Bronchial epithelial cell (primary cell): ENCODE measurements at regions not wholly inside any gene's neighbourhood (a gene's known extent, or its start where the extent isn't known, plus 50 kb on each side); places are given as distances from the start of the nearest gene placed in this dataset.

ENCODE experiments used
- DNase-seq: peaks from one replicate; pipeline ENCODE4 v3.0.0-alpha.2; 2010; ENCODE audit warnings: low read depth
- FAIRE-seq: peaks from 2 replicates; lab custom pipeline; 2011; peaks lifted over from hg19 to GRCh38; lab: Jason Lieb, UNC
- H3K27me3 ChIP-seq: 2 replicates; pipeline ENCODE4 v1.5.1; 2011; ENCODE audit warnings: low read length; ENCODE audit not compliant: control insufficient read depth, insufficient read depth
- H3K36me3 ChIP-seq: 2 replicates; pipeline ENCODE4 v1.5.1; 2011; ENCODE audit warnings: low read length; ENCODE audit not compliant: control insufficient read depth, insufficient read depth
- H3K4me3 ChIP-seq: 2 replicates; pipeline ENCODE4 v1.5.1; 2011; ENCODE audit warnings: mild to moderate bottlenecking, low read depth, low read length, control low read depth
- CTCF ChIP-seq: IDR thresholded peaks from 2 replicates; pipeline ENCODE4 v1.5.1; 2011; ENCODE audit warnings: mild to moderate bottlenecking, moderate library complexity, low read length, control low read depth, inconsistent platforms; ENCODE audit not compliant: insufficient read depth, severe bottlenecking

- FAIRE-seq (no peak), DNase-seq (no peak)
- Histone ChIP-seq H3K27me3 (no peaks in the 10 kb centered on the region), H3K36me3 (no peaks in the 10 kb centered on the region), H3K4me3 (no peak overlapping the region)
- no peak for TF ChIP-seq CTCF
These were observed 216.1 kb upstream of the RPL38 start for GRCh38 chr17:73987395-73987794.

GRCh38 chr17:73987845-73988509 lies 215.5 kb upstream of the RPL38 start:
- no peaks in the 10 kb centered on the region for H3K27me3 ChIP-seq
- TF ChIP-seq CTCF, result no peak
- peak; percentile 40 for FAIRE-seq

GRCh38 chr17:73989671-73990070 lies 213.8 kb upstream of the RPL38 start:
- TF ChIP-seq CTCF, result no peak
- DNase-seq, result no peak
- H3K27me3 ChIP-seq, result no peaks in the 10 kb centered on the region
- no peak overlapping the region for H3K4me3 ChIP-seq
- no peak for FAIRE-seq
- no peaks in the 10 kb centered on the region for H3K36me3 ChIP-seq

More at GRCh38 chr17:73987845-73988509, 215.5 kb upstream of the RPL38 start:
- DNase-seq, result no peak
- Histone ChIP-seq H3K36me3 (no peaks in the 10 kb centered on the region), H3K4me3 (no peak overlapping the region)

DNA sequence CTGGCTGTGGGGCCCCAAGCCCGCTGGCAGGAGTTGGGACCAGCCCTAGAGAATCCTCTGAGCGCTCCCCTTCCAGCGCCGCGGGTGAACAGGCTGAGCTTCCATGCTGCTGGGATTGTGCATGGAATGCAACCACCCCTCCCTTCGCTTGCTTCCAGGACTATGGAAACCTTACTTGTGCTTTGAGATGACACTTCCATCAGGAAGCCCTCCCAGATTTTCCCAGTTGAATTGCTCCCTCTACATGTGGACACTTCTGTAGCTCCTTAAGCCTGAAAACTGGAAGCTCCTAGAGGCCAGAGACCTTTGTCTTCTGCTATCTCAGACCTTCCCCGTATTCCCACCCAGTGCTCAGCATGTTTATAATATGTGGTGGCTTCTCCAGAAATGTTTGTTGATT lies 213.2 kb upstream of the RPL38 start:
- H3K36me3 ChIP-seq, result no peaks in the 10 kb centered on the region
- no peak overlapping the region for H3K4me3 ChIP-seq
- TF ChIP-seq CTCF, result no peak
- no peak for DNase-seq
- H3K27me3 ChIP-seq, result no peaks in the 10 kb centered on the region
- FAIRE-seq, result no peak

DNA sequence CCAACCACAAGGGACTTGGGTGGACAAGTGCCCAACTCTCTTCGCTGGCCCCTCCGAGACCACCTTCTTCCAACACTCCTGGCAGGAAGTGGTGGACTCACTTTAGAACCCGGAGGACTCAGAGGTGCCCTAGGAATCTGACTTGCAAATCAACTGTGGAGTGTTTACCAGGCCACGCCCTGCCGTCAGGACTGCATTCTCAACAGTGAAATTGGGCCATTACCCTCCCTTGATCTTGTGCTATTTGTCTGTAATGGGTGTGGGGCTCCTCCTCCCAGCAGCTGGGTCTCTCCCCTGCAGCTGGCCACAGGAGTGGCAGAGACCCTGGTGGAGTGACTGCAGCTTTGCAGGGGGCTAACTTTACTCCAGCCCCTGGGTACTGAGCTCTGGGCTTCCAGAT lies 212.2 kb upstream of the RPL38 start:
- H3K4me3 ChIP-seq, result no peak overlapping the region
- TF ChIP-seq CTCF, result no peak
- H3K27me3 ChIP-seq, result no peaks in the 10 kb centered on the region
- FAIRE-seq (no peak), DNase-seq (no peak)
- H3K36me3 ChIP-seq, result no peaks in the 10 kb centered on the region

- H3K36me3 ChIP-seq, result no peaks in the 10 kb centered on the region
- DNase-seq, result no peak
- FAIRE-seq, result no peak
- no peak for TF ChIP-seq CTCF
- H3K4me3 ChIP-seq, result no peak overlapping the region
- no peaks in the 10 kb centered on the region for H3K27me3 ChIP-seq
These were observed 208.5 kb upstream of the RPL38 start for GRCh38 chr17:73994946-73995345.
